ENCODE measurements at regions not wholly inside any gene's neighbourhood (a gene's known extent, or its start where the extent isn't known, plus 50 kb on each side); places are given as distances from the start of the nearest gene placed in this dataset.

GRCh38 chr20:7585126-7585679, 355.1 kb downstream of the HAO1 start (continued):
- TF ChIP-seq ARNTL (CRISPR knock-in tag; IDR thresholded peaks at IDR 0.05) (0 out of 2 replicates have a peak, but pooled peaks have one; percentile 20), ZNF577 (CRISPR knock-in tag; IDR thresholded peaks at IDR 0.05; ENCODE audit: borderline replicate concordance, low read depth) (no peak), TCF7 (IDR thresholded peaks at IDR 0.05; ENCODE audit: low read depth) (no peak), ZNF816 (CRISPR knock-in tag; IDR thresholded peaks at IDR 0.05; ENCODE audit: borderline replicate concordance) (peak; percentile 30; the same call in 1 of the 2 replicates), THYN1 (CRISPR knock-in tag; IDR thresholded peaks at IDR 0.05; ENCODE audit: borderline replicate concordance, low read depth) (no peak), SIX1 (CRISPR knock-in tag; IDR thresholded peaks at IDR 0.05; ENCODE audit: borderline replicate concordance) (no peak), DMAP1 (CRISPR knock-in tag; IDR thresholded peaks at IDR 0.05) (no peak; the same call in 1 of the 2 replicates), IRF2 (CRISPR knock-in tag; IDR thresholded peaks at IDR 0.05) (peak; percentile 23; the same call in 1 of the 2 replicates), ISX (CRISPR knock-in tag; conservative IDR thresholded peaks at IDR 0.05) (no peak), ZNF501 (CRISPR knock-in tag; IDR thresholded peaks at IDR 0.05) (0 out of 2 replicates have a peak, but pooled peaks have one; percentile 30), GMEB1 (CRISPR knock-in tag; IDR thresholded peaks at IDR 0.05; ENCODE audit: borderline replicate concordance) (no peak), FOXA1 (IDR thresholded peaks at IDR 0.05) (0 out of 2 replicates have a peak, but pooled peaks have one; percentile 37), FOXA1 (CRISPR knock-in tag; IDR thresholded peaks at IDR 0.05) (peak; percentile 81), NR2F2 (IDR thresholded peaks at IDR 0.05; ENCODE audit: borderline replicate concordance, low read depth) (peak; percentile 49; the same call in 1 of the 2 replicates), ZNF331 (CRISPR knock-in tag; IDR thresholded peaks at IDR 0.05) (peak; percentile 82), THAP7 (CRISPR knock-in tag; IDR thresholded peaks at IDR 0.05) (0 out of 2 replicates have a peak, but pooled peaks have one; percentile 57), ZNF557 (CRISPR knock-in tag; IDR thresholded peaks at IDR 0.05) (0 out of 2 replicates have a peak, but pooled peaks have one; percentile 44), YEATS4 (CRISPR knock-in tag; IDR thresholded peaks at IDR 0.05; ENCODE audit: borderline replicate concordance) (0 out of 2 replicates have a peak, but pooled peaks have one; percentile 25)
- TF ChIP-seq, protein P1, sequence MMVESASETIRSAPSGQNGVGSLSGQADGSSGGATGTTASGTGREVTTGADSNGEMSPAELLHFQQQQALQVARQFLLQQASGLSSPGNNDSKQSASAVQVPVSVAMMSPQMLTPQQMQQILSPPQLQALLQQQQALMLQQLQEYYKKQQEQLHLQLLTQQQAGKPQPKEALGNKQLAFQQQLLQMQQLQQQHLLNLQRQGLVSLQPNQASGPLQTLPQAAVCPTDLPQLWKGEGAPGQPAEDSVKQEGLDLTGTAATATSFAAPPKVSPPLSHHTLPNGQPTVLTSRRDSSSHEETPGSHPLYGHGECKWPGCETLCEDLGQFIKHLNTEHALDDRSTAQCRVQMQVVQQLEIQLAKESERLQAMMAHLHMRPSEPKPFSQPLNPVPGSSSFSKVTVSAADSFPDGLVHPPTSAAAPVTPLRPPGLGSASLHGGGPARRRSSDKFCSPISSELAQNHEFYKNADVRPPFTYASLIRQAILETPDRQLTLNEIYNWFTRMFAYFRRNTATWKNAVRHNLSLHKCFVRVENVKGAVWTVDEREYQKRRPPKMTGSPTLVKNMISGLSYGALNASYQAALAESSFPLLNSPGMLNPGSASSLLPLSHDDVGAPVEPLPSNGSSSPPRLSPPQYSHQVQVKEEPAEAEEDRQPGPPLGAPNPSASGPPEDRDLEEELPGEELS (CRISPR knock-in tag; IDR thresholded peaks at IDR 0.05): peak; percentile 84
- TF ChIP-seq, protein P2, sequence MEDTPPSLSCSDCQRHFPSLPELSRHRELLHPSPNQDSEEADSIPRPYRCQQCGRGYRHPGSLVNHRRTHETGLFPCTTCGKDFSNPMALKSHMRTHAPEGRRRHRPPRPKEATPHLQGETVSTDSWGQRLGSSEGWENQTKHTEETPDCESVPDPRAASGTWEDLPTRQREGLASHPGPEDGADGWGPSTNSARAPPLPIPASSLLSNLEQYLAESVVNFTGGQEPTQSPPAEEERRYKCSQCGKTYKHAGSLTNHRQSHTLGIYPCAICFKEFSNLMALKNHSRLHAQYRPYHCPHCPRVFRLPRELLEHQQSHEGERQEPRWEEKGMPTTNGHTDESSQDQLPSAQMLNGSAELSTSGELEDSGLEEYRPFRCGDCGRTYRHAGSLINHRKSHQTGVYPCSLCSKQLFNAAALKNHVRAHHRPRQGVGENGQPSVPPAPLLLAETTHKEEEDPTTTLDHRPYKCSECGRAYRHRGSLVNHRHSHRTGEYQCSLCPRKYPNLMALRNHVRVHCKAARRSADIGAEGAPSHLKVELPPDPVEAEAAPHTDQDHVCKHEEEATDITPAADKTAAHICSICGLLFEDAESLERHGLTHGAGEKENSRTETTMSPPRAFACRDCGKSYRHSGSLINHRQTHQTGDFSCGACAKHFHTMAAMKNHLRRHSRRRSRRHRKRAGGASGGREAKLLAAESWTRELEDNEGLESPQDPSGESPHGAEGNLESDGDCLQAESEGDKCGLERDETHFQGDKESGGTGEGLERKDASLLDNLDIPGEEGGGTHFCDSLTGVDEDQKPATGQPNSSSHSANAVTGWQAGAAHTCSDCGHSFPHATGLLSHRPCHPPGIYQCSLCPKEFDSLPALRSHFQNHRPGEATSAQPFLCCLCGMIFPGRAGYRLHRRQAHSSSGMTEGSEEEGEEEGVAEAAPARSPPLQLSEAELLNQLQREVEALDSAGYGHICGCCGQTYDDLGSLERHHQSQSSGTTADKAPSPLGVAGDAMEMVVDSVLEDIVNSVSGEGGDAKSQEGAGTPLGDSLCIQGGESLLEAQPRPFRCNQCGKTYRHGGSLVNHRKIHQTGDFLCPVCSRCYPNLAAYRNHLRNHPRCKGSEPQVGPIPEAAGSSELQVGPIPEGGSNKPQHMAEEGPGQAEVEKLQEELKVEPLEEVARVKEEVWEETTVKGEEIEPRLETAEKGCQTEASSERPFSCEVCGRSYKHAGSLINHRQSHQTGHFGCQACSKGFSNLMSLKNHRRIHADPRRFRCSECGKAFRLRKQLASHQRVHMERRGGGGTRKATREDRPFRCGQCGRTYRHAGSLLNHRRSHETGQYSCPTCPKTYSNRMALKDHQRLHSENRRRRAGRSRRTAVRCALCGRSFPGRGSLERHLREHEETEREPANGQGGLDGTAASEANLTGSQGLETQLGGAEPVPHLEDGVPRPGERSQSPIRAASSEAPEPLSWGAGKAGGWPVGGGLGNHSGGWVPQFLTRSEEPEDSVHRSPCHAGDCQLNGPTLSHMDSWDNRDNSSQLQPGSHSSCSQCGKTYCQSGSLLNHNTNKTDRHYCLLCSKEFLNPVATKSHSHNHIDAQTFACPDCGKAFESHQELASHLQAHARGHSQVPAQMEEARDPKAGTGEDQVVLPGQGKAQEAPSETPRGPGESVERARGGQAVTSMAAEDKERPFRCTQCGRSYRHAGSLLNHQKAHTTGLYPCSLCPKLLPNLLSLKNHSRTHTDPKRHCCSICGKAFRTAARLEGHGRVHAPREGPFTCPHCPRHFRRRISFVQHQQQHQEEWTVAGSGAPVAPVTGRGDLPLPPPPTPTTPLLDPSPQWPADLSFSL (CRISPR knock-in tag; IDR thresholded peaks at IDR 0.05): no peak
